ENCODE measurements at regions not wholly inside any gene's neighbourhood (a gene's known extent, or its start where the extent isn't known, plus 50 kb on each side); places are given as distances from the start of the nearest gene placed in this dataset.

DNA sequence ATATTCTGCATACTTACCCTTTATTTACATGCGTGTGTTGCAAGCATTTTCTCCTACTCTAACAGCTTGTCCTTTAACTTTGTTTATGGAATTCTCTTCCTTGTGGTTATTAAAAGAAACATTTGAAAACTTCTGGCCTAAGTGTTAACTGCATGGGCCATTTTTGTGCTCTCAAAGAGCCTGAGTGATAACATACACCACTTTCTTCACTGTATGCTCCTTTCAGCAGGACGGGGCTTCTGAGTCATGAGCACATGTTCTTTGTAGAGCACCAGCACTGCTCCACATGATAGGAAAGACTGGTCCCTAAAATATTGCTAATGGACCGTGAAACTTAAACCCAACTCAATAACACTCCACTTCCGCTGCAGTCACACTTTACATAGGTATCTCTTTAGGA is 1093.6 kb upstream of the GHITM start:
- TF ChIP-seq CTCF (IDR thresholded peaks at IDR 0.05), result no peak
- no peak for TF ChIP-seq POLR2A (IDR thresholded peaks at IDR 0.05)
- no peak for TF ChIP-seq POLR2AphosphoS5 (IDR thresholded peaks at IDR 0.05; ENCODE audit: insufficient read depth in 1 of 2, low read depth in 1 of 2)

All from vagina (tissue), 2 donors.